ENCODE measurements at regions not wholly inside any gene's neighbourhood (a gene's known extent, or its start where the extent isn't known, plus 50 kb on each side); places are given as distances from the start of the nearest gene placed in this dataset.
"Not testable (repeated sequence)": the region's sequence is repeated elsewhere in the genome, so short reads cannot be mapped to it uniquely, and the experiment has no call there.

DNA sequence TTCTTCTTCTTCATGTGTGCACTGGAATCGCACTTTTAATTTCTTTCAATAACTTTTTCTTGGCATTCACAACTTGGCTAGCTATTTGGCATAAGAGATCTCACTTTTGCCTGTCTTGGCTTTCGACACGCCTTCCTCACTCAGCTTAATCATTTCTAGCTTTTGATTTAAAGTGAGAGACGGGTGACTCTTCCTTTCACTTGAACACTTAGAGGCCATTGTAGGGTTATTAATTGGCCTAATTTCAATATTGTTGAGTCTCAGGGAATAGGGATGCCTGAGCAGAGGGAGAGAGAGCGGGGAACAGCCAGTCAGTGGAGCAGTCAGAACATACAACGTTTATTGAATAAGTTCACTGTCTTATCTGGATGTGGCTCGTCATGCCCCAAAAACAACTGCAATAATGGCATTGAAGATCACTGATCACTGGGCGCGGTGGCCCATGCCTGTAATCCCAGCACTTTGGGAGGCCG is 200.3 kb downstream of the SEC14L1 start:
- peaks cover 17% of the 10 kb centered on the region for H3K9me3 Mint-ChIP-seq (ENCODE audit: unreplicated experiment)
- no peak overlapping the region for H3K4me3 Mint-ChIP-seq (ENCODE audit: unreplicated experiment)
- no peak overlapping the region for H3K27ac Mint-ChIP-seq (ENCODE audit: unreplicated experiment)
- DNase-seq (ENCODE audit: extremely low spot score, unreplicated experiment): no peak
- no peaks in the 10 kb centered on the region for H3K27me3 Mint-ChIP-seq (ENCODE audit: unreplicated experiment)
- TF ChIP-seq, protein P1, sequence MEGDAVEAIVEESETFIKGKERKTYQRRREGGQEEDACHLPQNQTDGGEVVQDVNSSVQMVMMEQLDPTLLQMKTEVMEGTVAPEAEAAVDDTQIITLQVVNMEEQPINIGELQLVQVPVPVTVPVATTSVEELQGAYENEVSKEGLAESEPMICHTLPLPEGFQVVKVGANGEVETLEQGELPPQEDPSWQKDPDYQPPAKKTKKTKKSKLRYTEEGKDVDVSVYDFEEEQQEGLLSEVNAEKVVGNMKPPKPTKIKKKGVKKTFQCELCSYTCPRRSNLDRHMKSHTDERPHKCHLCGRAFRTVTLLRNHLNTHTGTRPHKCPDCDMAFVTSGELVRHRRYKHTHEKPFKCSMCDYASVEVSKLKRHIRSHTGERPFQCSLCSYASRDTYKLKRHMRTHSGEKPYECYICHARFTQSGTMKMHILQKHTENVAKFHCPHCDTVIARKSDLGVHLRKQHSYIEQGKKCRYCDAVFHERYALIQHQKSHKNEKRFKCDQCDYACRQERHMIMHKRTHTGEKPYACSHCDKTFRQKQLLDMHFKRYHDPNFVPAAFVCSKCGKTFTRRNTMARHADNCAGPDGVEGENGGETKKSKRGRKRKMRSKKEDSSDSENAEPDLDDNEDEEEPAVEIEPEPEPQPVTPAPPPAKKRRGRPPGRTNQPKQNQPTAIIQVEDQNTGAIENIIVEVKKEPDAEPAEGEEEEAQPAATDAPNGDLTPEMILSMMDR (IDR thresholded peaks at IDR 0.05): no peak
- peaks cover 15% of the 10 kb centered on the region for H3K4me1 Mint-ChIP-seq (ENCODE audit: unreplicated experiment)
- H3K36me3 Mint-ChIP-seq (ENCODE audit: unreplicated experiment): peaks cover 22% of the 10 kb centered on the region

DNA sequence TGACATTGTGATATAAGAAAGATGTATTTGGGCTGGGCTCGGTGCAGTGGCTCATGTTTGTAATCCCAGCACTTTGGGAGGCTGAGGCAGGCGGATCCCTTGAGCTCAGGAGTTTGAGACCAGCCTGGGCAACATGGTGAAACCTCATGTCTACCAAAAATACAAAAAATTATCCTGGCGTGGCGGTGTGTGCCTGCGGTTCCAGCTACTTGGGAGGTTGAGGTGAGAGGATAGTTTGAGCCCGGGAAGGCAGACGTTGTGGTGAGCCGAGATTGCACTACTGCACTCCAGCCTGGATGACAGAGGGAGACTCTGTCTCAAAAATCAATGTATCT is 201.9 kb downstream of the SEC14L1 start:
- H3K4me3 Mint-ChIP-seq (ENCODE audit: unreplicated experiment); H3K27ac Mint-ChIP-seq (ENCODE audit: unreplicated experiment); H3K27me3 Mint-ChIP-seq (ENCODE audit: unreplicated experiment): not testable (repeated sequence)
- H3K9me3 Mint-ChIP-seq (ENCODE audit: unreplicated experiment): peaks cover 11% of the 10 kb centered on the region
- peaks cover 20% of the 10 kb centered on the region for H3K4me1 Mint-ChIP-seq (ENCODE audit: unreplicated experiment)
- peak; percentile 44 for DNase-seq (ENCODE audit: extremely low spot score, unreplicated experiment)
- H3K36me3 Mint-ChIP-seq (ENCODE audit: unreplicated experiment): peaks cover 14% of the 10 kb centered on the region

- H3K9me3 Mint-ChIP-seq (ENCODE audit: unreplicated experiment): peaks cover 9% of the 10 kb centered on the region
- H3K36me3 Mint-ChIP-seq (ENCODE audit: unreplicated experiment): peaks cover 13% of the 10 kb centered on the region
- H3K27ac Mint-ChIP-seq (ENCODE audit: unreplicated experiment): no peak overlapping the region
- TF ChIP-seq, protein P1 (IDR thresholded peaks at IDR 0.05): no peak
- DNase-seq (ENCODE audit: extremely low spot score, unreplicated experiment): peak; percentile 62
- H3K4me1 Mint-ChIP-seq (ENCODE audit: unreplicated experiment): peaks cover 20% of the 10 kb centered on the region
- H3K27me3 Mint-ChIP-seq (ENCODE audit: unreplicated experiment): no peaks in the 10 kb centered on the region
- no peak overlapping the region for H3K4me3 Mint-ChIP-seq (ENCODE audit: unreplicated experiment)
Observed at GRCh38 chr17:77343031-77343800, 202.4 kb downstream of the SEC14L1 start.

- Mint-ChIP-seq H3K27me3 (ENCODE audit: unreplicated experiment) (no peaks in the 10 kb centered on the region), H3K36me3 (ENCODE audit: unreplicated experiment) (peaks cover 11% of the 10 kb centered on the region), H3K9me3 (ENCODE audit: unreplicated experiment) (peaks cover 9% of the 10 kb centered on the region), H3K4me1 (ENCODE audit: unreplicated experiment) (peaks cover 24% of the 10 kb centered on the region), H3K4me3 (ENCODE audit: unreplicated experiment) (no peak overlapping the region), H3K27ac (ENCODE audit: unreplicated experiment) (no peak overlapping the region)
- TF ChIP-seq, protein P1 (IDR thresholded peaks at IDR 0.05): no peak
- peak; percentile 21 for DNase-seq (ENCODE audit: extremely low spot score, unreplicated experiment)
Observed at GRCh38 chr17:77344038-77344437, 203.3 kb downstream of the SEC14L1 start.

GRCh38 chr17:77345260-77345910 is 204.6 kb downstream of the SEC14L1 start:
- no peaks in the 10 kb centered on the region for H3K27me3 Mint-ChIP-seq (ENCODE audit: unreplicated experiment)
- no peak overlapping the region for H3K27ac Mint-ChIP-seq (ENCODE audit: unreplicated experiment)
- no peak overlapping the region for H3K4me3 Mint-ChIP-seq (ENCODE audit: unreplicated experiment)
- peaks cover 34% of the 10 kb centered on the region for H3K4me1 Mint-ChIP-seq (ENCODE audit: unreplicated experiment)
- TF ChIP-seq, protein P1 (IDR thresholded peaks at IDR 0.05): no peak
- H3K9me3 Mint-ChIP-seq (ENCODE audit: unreplicated experiment): peaks cover 9% of the 10 kb centered on the region
- H3K36me3 Mint-ChIP-seq (ENCODE audit: unreplicated experiment): peaks cover 11% of the 10 kb centered on the region
- peak; percentile 49 for DNase-seq (ENCODE audit: extremely low spot score, unreplicated experiment)

Measured in osteocyte (in vitro differentiated cells).